ENCODE measurements at regions not wholly inside any gene's neighbourhood (a gene's known extent, or its start where the extent isn't known, plus 50 kb on each side); places are given as distances from the start of the nearest gene placed in this dataset.
"Not testable (repeated sequence)": the region's sequence is repeated elsewhere in the genome, so short reads cannot be mapped to it uniquely, and the experiment has no call there.

GRCh38 chrX:138270931-138271330 is 440.6 kb downstream of the FGF13 start:
- H3K27ac ChIP-seq (ENCODE audit: control insufficient read depth, insufficient read depth): no peak overlapping the region
- in situ Hi-C loops (cut with MboI) (no loop called here), intact Hi-C loops (cut with micrococcal nuclease; ENCODE audit: unreplicated experiment) (no loop called here)
- H3K4me1 ChIP-seq (ENCODE audit: control insufficient read depth, insufficient read depth, low read length): no peaks in the 10 kb centered on the region
- RAD21 ChIA-PET (ENCODE audit: unreplicated experiment): no interaction called here
- no peaks in the 10 kb centered on the region for H3K79me2 ChIP-seq (ENCODE audit: control insufficient read depth, insufficient read depth, low read length)
- no peak overlapping the region for H3K9ac ChIP-seq (ENCODE audit: control insufficient read depth, insufficient read depth, low read length)
- no peaks in the 10 kb centered on the region for H3K36me3 ChIP-seq (ENCODE audit: control insufficient read depth in 2 of 2, insufficient read depth in 2 of 2, low read length in 1 of 2)
- DNase-seq (ENCODE audit: low read depth, low spot score) (no peak), ATAC-seq (no peak), FAIRE-seq (no peak)
- SMC1A ChIA-PET (ENCODE audit: uncharacterized antibody, unreplicated experiment): interaction anchor here (0.7 to 2.5 kb wide), 2 partner anchors 27 to 851 kb away, joined by 3 to 7 read pairs; no protein-coding TSS in a partner anchor
- no TSS peak for BruUV-seq (replicated peaks)
- TF ChIP-seq GABPA (IDR thresholded peaks at IDR 0.05; ENCODE audit: low read depth): no peak
- TF ChIP-seq ZNF622 (IDR thresholded peaks at IDR 0.05): no peak
- TF ChIP-seq NR2F1 (conservative IDR thresholded peaks at IDR 0.05): no peak
- TF ChIP-seq RUNX3 (IDR thresholded peaks at IDR 0.05; ENCODE audit: low read length): no peak
- TF ChIP-seq CREM (IDR thresholded peaks at IDR 0.05; ENCODE audit: low read depth): no peak
- no peak for TF ChIP-seq SPI1 (IDR thresholded peaks at IDR 0.05; ENCODE audit: borderline replicate concordance, insufficient read depth, low read depth, low read length)
- H2AFZ ChIP-seq (ENCODE audit: control insufficient read depth, low read depth, low read length): no peak overlapping the region
- no peak overlapping the region for H3K4me2 ChIP-seq (ENCODE audit: control insufficient read depth, insufficient read depth)
- no peaks in the 10 kb centered on the region for H3K9me3 ChIP-seq (replicated peaks; ENCODE audit: control insufficient read depth, insufficient read depth, low read length)
- no peak overlapping the region for H3K4me3 ChIP-seq
- H3K27me3 ChIP-seq (replicated peaks in 1 of 2; ENCODE audit: control insufficient read depth in 2 of 2, insufficient read depth in 2 of 2, low read length in 1 of 2): no peaks in the 10 kb centered on the region
- CTCF ChIA-PET: no interaction called here
- POLR2A ChIA-PET: no interaction called here
- 94% methylated on average over 1 of the region's 1 CpG for WGBS (ENCODE audit: insufficient coverage, insufficient replicate concordance, low lambda C conversion rate, missing lambda C conversion rate)
- H4K20me1 ChIP-seq (ENCODE audit: control insufficient read depth, insufficient read depth): no peaks in the 10 kb centered on the region

- in situ Hi-C loops (cut with MboI); SMC1A ChIA-PET (ENCODE audit: uncharacterized antibody, unreplicated experiment); CTCF ChIA-PET; FAIRE-seq; POLR2A ChIA-PET; H3K27ac ChIP-seq (ENCODE audit: control insufficient read depth, insufficient read depth); H3K9ac ChIP-seq (ENCODE audit: control insufficient read depth, insufficient read depth, low read length); intact Hi-C loops (cut with micrococcal nuclease; ENCODE audit: unreplicated experiment); H3K36me3 ChIP-seq (ENCODE audit: control insufficient read depth in 2 of 2, insufficient read depth in 2 of 2, low read length in 1 of 2); RAD21 ChIA-PET (ENCODE audit: unreplicated experiment); H4K20me1 ChIP-seq (ENCODE audit: control insufficient read depth, insufficient read depth); H3K4me1 ChIP-seq (ENCODE audit: control insufficient read depth, insufficient read depth, low read length); H2AFZ ChIP-seq (ENCODE audit: control insufficient read depth, low read depth, low read length); H3K27me3 ChIP-seq (replicated peaks in 1 of 2; ENCODE audit: control insufficient read depth in 2 of 2, insufficient read depth in 2 of 2, low read length in 1 of 2); H3K4me3 ChIP-seq; H3K4me2 ChIP-seq (ENCODE audit: control insufficient read depth, insufficient read depth); BruUV-seq (replicated peaks); H3K9me3 ChIP-seq (replicated peaks; ENCODE audit: control insufficient read depth, insufficient read depth, low read length); DNase-seq (ENCODE audit: low read depth, low spot score); ATAC-seq; H3K79me2 ChIP-seq (ENCODE audit: control insufficient read depth, insufficient read depth, low read length): not testable (repeated sequence)
- WGBS (ENCODE audit: insufficient coverage, insufficient replicate concordance, low lambda C conversion rate, missing lambda C conversion rate): 72% methylated on average over 23 of the region's 31 CpGs
These were observed 428.8 kb downstream of the FGF13 start for GRCh38 chrX:138282598-138283150.

All from GM12878 (cell line).